GM12873 (cell line): ENCODE measurements at regions not wholly inside any gene's neighbourhood (a gene's known extent, or its start where the extent isn't known, plus 50 kb on each side); places are given as distances from the start of the nearest gene placed in this dataset.

Experiments used
- CTCF ChIP-seq: IDR thresholded peaks from 2 replicates; pipeline ENCODE4 v1.5.1; 2012; ENCODE audit warnings: low read depth, mild to moderate bottlenecking, moderate library complexity, low read length, control low read depth; ENCODE audit not compliant: insufficient read depth; ENCODE audit errors: missing control alignments

GRCh38 chr3:44098656-44099415 is 142.8 kb upstream of the TOPAZ1 start:
- TF ChIP-seq CTCF: no peak

DNA sequence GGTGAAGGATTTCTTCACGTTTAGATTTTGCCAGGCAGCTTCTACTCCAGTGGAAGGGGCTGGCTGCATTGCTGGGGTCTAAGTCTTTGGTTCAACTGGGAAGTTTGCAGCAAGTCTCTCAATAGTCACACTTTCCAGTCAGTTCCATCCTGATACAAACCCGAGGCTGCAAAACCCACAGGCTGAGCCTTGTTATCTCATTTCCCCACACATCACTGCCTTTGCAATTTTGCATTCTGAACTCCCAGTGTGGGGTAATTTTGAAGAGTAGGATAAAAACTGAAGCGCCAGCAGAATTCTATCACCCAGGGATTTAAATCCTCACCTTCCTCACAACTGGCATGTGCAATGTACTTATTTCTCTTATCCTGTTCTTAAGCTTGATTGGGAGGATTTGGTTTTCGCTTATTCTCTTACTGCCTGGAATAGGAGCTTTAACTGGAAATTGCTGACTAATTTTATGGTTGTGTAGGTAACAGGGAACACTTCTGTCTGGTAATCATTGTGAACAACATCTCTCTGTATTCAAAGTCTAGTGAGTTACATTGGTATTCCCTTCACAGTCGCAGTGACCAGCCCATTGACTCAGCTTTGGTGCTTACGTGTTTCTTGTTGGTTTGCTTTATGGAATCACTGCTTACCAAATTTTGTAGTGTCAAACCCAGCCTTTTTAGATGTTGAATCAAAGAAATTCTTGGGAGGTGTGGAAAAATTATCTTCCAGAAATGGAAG is 142.0 kb upstream of the TOPAZ1 start:
- TF ChIP-seq CTCF: no peak

GRCh38 chr3:44100298-44100695 is 141.4 kb upstream of the TOPAZ1 start:
- no peak for TF ChIP-seq CTCF

GRCh38 chr3:44104043-44104442 is 137.6 kb upstream of the TOPAZ1 start:
- TF ChIP-seq CTCF: no peak

GRCh38 chr3:44104668-44105321 is 136.9 kb upstream of the TOPAZ1 start:
- TF ChIP-seq CTCF: no peak

GRCh38 chr3:44105571-44105970 is 136.1 kb upstream of the TOPAZ1 start:
- no peak for TF ChIP-seq CTCF

DNA sequence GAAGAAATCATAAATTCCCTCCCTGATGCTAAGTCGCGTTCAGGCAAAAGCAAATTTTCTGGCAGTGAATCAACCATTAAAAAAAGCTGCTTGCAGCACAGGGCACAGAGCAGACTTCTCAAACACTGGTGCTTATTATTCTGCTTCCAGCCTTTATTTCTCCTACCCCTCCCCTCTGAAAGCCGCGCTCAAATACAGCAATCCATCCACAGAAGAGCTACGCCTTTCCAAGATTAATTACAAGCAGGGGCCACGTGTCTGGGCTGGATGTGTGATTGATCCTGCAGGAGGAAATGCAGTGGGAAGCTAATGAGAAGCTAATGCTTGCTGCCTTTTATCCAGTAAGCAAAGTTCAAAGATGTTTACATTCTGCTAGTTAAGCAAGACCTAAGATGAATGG is 134.9 kb upstream of the TOPAZ1 start:
- no peak for TF ChIP-seq CTCF
